GM13976 (cell line): ENCODE measurements at regions not wholly inside any gene's neighbourhood (a gene's known extent, or its start where the extent isn't known, plus 50 kb on each side); places are given as distances from the start of the nearest gene placed in this dataset.

Source experiments
- DNase-seq: peaks from one replicate; pipeline ENCODE4 v3.0.0; 2012; ENCODE audit warnings: low spot score
- in situ Hi-C: fragments of 300-500 bp; cut with MboI; formaldehyde crosslinking; loops from one replicate; pipeline ENCODE4 v1.12.0; 2022; ENCODE audit warnings: low sequenced_read_pairs, mixed read lengths, inconsistent platforms; ENCODE audit not compliant: unreplicated experiment
- TF ChIP-seq, protein P1 (sequence below): IDR thresholded peaks from 2 replicates; pipeline ENCODE4 v1.5.1; 2012; ENCODE audit warnings: borderline replicate concordance, mild to moderate bottlenecking; ENCODE audit not compliant: insufficient read depth; ENCODE audit errors: extremely low read depth, missing control alignments, control extremely low read depth

DNA sequence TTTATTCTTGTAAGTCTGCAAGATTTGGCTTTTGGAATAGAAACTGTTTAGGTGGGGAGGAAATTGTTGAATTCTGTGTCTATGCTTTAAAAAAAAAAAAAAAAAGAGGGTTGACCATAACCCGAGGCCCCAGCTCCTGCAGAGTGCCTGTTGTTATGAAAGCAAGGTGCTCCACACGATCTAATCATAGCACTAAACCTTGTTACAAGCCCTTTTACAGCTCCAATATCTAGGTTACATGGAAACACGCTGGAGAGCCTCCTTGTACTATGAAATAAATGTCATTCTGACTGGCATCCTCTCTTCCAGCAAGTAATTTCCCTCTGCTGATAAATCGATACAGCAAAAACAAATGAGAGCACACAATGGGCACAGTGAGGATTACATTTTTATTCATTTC lies 303.1 kb upstream of the SOX5 start:
- in situ Hi-C loops: no loop called here
- DNase-seq: no peak
- TF ChIP-seq, protein P1, sequence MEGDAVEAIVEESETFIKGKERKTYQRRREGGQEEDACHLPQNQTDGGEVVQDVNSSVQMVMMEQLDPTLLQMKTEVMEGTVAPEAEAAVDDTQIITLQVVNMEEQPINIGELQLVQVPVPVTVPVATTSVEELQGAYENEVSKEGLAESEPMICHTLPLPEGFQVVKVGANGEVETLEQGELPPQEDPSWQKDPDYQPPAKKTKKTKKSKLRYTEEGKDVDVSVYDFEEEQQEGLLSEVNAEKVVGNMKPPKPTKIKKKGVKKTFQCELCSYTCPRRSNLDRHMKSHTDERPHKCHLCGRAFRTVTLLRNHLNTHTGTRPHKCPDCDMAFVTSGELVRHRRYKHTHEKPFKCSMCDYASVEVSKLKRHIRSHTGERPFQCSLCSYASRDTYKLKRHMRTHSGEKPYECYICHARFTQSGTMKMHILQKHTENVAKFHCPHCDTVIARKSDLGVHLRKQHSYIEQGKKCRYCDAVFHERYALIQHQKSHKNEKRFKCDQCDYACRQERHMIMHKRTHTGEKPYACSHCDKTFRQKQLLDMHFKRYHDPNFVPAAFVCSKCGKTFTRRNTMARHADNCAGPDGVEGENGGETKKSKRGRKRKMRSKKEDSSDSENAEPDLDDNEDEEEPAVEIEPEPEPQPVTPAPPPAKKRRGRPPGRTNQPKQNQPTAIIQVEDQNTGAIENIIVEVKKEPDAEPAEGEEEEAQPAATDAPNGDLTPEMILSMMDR: no peak

DNA sequence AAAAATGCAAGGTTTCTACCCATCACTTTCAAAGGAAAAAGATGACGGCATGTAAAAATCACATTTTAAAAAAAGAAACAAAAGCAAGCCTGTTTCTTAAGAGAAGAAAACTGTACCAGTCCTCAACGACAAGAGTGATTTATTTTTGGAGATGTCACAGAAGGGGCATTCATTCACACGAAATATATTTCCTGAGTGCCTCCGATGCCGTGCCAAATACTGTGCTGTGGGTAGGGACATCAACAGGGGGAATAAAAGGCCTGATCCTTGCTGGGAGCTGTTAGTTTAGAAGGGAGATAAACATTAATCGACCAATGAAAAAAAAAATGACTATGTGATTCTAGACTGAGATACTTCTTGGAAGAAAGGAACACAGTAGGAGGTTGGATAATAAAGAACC lies 297.5 kb upstream of the SOX5 start:
- TF ChIP-seq, protein P1: no peak
- no peak for DNase-seq
- in situ Hi-C loops: no loop called here

DNA sequence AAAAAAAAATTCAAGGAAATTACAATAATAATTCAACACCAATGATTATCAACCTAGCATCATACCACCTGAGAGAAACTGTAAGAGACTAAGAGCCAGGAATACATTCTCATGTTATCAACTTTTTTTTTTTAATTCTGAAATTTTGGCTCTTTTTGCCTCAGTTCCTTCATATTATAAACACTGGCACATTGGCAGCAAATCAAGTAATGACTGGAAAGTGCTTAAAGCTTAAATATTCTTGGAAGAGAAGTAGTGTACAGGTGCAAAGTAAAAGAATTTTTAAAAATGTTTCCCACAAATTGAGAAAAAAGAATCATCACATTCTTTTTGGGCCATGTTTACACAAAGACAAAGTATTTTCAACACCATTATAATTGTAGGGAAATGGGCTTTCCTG lies 296.9 kb upstream of the SOX5 start:
- in situ Hi-C loops: no loop called here
- DNase-seq: no peak
- TF ChIP-seq, protein P1: no peak

DNA sequence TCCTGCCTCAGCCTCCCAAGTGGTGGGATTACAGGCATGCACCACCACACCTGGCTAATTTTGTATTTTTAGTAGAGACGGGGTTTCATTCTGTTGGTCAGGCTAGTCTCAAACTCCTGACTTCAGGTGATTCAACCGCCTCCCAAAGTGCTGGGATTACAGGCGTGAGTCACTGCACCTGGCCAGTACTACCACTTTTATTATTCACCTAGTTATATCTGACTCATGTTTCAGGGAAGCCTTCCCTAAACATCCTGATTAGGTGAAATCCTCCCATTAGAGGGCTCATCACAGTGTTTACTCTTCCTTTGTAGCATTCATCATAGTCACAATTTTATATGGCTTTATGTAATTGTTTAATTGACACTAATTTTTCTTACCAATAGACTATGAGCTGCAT lies 295.3 kb upstream of the SOX5 start:
- in situ Hi-C loops: no loop called here
- TF ChIP-seq, protein P1: no peak
- DNase-seq: no peak

DNA sequence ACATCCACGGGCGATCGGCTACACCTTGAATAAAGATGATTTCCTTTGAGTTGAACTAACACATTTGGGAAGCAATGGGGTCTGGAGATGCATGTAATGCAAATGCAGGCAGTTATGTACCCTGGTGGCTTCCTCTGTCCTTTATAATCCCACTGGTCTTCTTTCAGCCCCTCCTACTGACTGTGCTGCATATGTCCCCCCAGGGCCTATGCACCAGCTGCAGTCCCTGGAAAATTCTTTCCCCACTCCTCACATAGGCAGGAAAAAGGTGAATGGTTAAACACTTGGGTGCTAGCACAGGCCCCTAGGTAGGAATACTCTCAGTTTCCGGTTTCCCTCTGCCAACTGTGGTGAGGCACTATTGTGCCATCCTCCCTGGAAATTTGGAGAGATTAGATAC lies 294.8 kb upstream of the SOX5 start:
- no peak for DNase-seq
- in situ Hi-C loops: no loop called here
- TF ChIP-seq, protein P1: no peak

DNA sequence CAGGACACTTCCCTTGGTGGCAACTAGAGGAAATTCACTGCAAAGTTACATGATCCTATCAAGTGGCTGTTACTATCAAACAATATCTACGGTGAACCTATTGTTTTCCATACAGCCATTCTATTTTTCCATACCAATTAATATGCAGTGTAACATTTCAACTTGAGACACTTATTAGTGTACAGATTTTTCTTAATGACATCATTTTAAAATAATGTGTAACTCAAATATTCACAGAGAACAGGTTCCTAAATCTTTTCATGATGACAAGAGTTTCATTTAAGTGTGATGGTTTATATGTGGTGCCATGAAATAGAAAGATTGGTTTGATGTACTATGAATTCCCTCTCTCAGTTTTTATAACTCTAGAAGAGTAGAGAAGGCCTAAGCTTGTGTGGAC lies 291.2 kb upstream of the SOX5 start:
- in situ Hi-C loops: no loop called here
- TF ChIP-seq, protein P1: no peak
- no peak for DNase-seq

DNA sequence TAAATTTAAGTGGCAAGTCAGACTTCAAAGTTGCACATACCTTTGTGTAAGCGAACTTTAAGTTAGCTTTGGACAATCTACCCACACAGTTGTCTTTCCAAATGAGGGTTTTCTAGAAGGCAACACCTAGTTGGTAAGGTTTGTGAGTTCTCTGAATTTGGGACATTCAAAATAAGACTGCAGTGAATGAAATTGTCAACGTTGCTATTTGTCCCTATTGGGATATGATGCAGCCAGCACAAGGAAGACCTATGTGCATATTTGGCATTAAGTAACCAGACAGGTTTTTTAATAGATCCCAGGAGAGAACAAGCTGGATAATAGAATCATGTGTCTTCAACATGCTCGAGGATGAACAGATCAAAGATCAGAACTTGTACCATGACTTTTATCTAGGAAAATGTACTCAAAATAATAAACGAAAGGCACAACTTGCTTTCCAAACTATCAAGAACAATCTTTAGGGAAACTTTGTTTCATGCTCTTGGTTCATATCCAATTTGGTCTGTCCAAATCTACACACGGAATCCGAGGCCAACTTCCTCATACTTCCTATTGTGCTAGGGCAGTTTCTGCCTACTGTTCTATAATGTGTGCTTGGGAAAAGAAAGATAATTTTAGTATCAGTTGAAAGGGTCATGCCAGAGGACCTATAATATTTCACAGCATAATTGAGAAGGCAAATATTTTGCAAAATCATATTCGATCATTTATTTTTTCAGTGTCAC lies 284.2 kb upstream of the SOX5 start:
- in situ Hi-C loops: no loop called here
- TF ChIP-seq, protein P1: no peak
- no peak for DNase-seq
